BJ (cell line): ENCODE measurements at regions not wholly inside any gene's neighbourhood (a gene's known extent, or its start where the extent isn't known, plus 50 kb on each side); places are given as distances from the start of the nearest gene placed in this dataset.

Source experiments
- CTCF ChIA-PET: fragments of 350-600 bp; formaldehyde crosslinking; extraction: SDS; loops from one replicate; lab custom pipeline; 2021; ENCODE audit warnings: antibody characterized with exemption, inconsistent platforms; lab: Yijun Ruan, JAX
- POLR2A ChIA-PET: fragments of 300-600 bp; sonication (Branson Sonifier 250); formaldehyde crosslinking; extraction: SDS; loops from one replicate; lab custom pipeline; 2021; ENCODE audit warnings: antibody characterized with exemption; lab: Charles Lee
- DNase-seq: peaks from one replicate; pipeline ENCODE4 v3.0.0-alpha.2; 2011; ENCODE audit warnings: low read depth
- H3K27me3 ChIP-seq: 2 replicates; pipeline ENCODE4 v1.6.0; 2011; ENCODE audit warnings: low read length; ENCODE audit not compliant: control insufficient read depth, insufficient read depth
- H3K36me3 ChIP-seq: 2 replicates; pipeline ENCODE4 v1.5.1; 2011; ENCODE audit warnings: low read length; ENCODE audit not compliant: control insufficient read depth, insufficient read depth
- H3K4me3 ChIP-seq: 2 replicates; pipeline ENCODE4 v1.5.1; 2011; ENCODE audit warnings: low read depth, mild to moderate bottlenecking, control low read depth, low read length
- TF ChIP-seq, protein P1 (sequence below): IDR thresholded peaks from 2 replicates; pipeline ENCODE4 v1.5.1; 2011; ENCODE audit warnings: low read depth, mild to moderate bottlenecking, control low read depth, inconsistent platforms, low read length, moderate library complexity; ENCODE audit not compliant: insufficient read depth

GRCh38 chr2:51657849-51658248 is 625.9 kb upstream of the NRXN1 start:
- Histone ChIP-seq H3K36me3 (no peaks in the 10 kb centered on the region), H3K27me3 (no peaks in the 10 kb centered on the region), H3K4me3 (no peak overlapping the region)
- POLR2A ChIA-PET, result no interaction called here
- CTCF ChIA-PET, result no interaction called here
- TF ChIP-seq, protein P1, sequence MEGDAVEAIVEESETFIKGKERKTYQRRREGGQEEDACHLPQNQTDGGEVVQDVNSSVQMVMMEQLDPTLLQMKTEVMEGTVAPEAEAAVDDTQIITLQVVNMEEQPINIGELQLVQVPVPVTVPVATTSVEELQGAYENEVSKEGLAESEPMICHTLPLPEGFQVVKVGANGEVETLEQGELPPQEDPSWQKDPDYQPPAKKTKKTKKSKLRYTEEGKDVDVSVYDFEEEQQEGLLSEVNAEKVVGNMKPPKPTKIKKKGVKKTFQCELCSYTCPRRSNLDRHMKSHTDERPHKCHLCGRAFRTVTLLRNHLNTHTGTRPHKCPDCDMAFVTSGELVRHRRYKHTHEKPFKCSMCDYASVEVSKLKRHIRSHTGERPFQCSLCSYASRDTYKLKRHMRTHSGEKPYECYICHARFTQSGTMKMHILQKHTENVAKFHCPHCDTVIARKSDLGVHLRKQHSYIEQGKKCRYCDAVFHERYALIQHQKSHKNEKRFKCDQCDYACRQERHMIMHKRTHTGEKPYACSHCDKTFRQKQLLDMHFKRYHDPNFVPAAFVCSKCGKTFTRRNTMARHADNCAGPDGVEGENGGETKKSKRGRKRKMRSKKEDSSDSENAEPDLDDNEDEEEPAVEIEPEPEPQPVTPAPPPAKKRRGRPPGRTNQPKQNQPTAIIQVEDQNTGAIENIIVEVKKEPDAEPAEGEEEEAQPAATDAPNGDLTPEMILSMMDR, result no peak
- DNase-seq, result no peak

DNA sequence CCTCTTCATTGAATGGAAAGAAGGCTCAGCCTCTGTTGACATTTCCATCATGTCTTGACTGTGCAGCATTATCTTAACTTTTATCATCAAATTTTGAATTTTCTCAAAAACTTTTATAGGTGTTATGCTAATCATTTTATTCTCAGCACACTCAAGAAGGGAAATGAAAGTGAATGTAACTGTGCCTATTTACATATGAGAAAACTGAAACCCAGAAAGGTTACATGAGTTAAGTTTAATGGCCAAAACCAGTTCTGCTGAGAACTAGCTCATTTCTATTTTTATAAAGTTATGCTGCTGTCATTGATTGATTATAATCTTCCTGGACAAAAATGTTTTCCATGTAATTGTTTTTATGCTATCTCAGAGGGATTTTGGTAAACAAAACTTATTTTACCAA is 618.8 kb upstream of the NRXN1 start:
- CTCF ChIA-PET, result interaction anchor here (1.1 kb wide), 1 partner anchor 10 kb away, joined by 3 read pairs; no protein-coding TSS in a partner anchor
- Histone ChIP-seq H3K4me3 (no peak overlapping the region), H3K27me3 (no peaks in the 10 kb centered on the region), H3K36me3 (no peaks in the 10 kb centered on the region)
- POLR2A ChIA-PET, result no interaction called here
- TF ChIP-seq, protein P1, result no peak
- DNase-seq, result no peak

DNA sequence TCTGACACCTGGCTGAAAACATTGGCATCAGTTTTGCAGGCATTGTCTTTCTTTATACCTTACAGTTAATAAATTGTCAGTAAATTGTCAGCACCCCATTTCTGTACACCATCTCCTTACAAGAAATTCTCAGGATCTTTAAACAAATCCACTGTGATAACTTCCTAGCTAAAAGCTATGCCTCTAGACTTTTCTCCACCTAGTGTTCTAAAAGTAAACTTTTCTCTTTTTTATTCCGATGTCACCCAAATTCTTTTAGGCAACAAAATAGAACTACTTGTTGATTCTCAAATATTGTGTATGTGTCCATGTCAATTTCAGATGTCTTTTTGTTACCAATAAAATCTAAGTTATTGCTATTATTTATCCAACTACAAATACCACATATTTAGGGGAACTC is 617.4 kb upstream of the NRXN1 start:
- DNase-seq, result no peak
- ChIA-PET POLR2A (no interaction called here), CTCF (no interaction called here)
- TF ChIP-seq, protein P1, result no peak
- no peak overlapping the region for H3K4me3 ChIP-seq
- no peaks in the 10 kb centered on the region for H3K27me3 ChIP-seq
- no peaks in the 10 kb centered on the region for H3K36me3 ChIP-seq

DNA sequence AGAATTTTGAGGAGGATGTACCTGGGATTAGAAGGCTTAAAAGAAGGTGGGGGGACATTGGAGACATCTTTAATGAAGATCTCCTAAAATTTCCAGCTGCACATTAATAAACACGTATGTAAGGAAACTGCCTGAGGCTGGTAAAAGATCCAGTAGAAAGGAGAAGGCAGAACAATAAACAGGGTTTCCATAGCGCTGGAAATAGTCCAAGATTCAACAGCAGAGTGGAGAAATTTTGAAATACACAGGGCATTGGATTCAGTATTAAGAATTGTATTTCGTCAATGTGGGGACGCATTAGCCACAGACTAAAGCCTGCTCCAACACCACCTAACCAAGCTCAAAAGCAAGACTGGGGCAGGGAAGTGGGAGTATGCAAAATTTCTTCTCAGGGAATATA is 606.9 kb upstream of the NRXN1 start:
- DNase-seq, result no peak
- H3K36me3 ChIP-seq, result no peaks in the 10 kb centered on the region
- POLR2A ChIA-PET, result no interaction called here
- no peaks in the 10 kb centered on the region for H3K27me3 ChIP-seq
- TF ChIP-seq, protein P1, result no peak
- no peak overlapping the region for H3K4me3 ChIP-seq
- CTCF ChIA-PET, result no interaction called here

DNA sequence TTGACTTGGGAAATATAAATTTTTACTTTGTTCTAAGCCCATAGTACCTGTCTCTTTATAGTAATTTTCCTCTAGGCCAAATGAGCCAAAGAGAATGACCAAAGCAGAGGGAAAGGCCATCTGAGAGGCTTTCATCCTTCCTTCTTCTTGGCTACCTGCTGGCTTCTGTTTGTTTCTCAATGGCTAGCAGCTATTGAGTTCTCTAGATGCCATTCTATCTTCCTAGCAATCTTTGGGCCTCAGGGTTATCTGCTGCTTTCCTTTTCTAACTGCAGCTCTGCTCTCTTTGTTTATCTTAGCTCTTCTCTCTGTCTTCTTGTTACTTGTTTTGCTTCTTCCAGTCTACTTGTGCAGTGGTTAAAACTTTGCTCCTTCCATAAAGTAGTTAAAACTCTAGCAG is 601.1 kb upstream of the NRXN1 start:
- H3K27me3 ChIP-seq, result no peaks in the 10 kb centered on the region
- DNase-seq, result no peak
- ChIA-PET CTCF (no interaction called here), POLR2A (no interaction called here)
- no peak overlapping the region for H3K4me3 ChIP-seq
- no peaks in the 10 kb centered on the region for H3K36me3 ChIP-seq
- TF ChIP-seq, protein P1, result no peak
